ENCODE measurements at regions not wholly inside any gene's neighbourhood (a gene's known extent, or its start where the extent isn't known, plus 50 kb on each side); places are given as distances from the start of the nearest gene placed in this dataset.

GRCh38 chr9:80090317-80090716 is 518.6 kb downstream of the TLE4 start:
- no peak for TF ChIP-seq CTCF (IDR thresholded peaks at IDR 0.05; ENCODE audit: low read length)
- TF ChIP-seq EZH2 (optimal IDR thresholded peaks at IDR 0.05; ENCODE audit: low read depth, low read length) = no peak
- TF ChIP-seq EZH2phosphoT487 (IDR thresholded peaks at IDR 0.05; ENCODE audit: low read length) = no peak
